ENCODE measurements at regions not wholly inside any gene's neighbourhood (a gene's known extent, or its start where the extent isn't known, plus 50 kb on each side); places are given as distances from the start of the nearest gene placed in this dataset.

- peaks cover 14% of the 10 kb centered on the region for H3K27me3 Mint-ChIP-seq
- peaks cover 5% of the 10 kb centered on the region for H3K9me3 Mint-ChIP-seq (ENCODE audit: low read depth)
- H3K27ac Mint-ChIP-seq, result no peak overlapping the region
- peak overlapping the region; percentile 10 for H3K4me3 Mint-ChIP-seq (ENCODE audit: low read depth)
- no peaks in the 10 kb centered on the region for H3K36me3 Mint-ChIP-seq (ENCODE audit: insufficient read depth)
- peaks cover 7% of the 10 kb centered on the region for H3K4me1 Mint-ChIP-seq (ENCODE audit: low read depth)
- TF ChIP-seq CTCF (IDR thresholded peaks at IDR 0.05; ENCODE audit: unreplicated experiment), result no peak
- DNase-seq (ENCODE audit: low spot score, unreplicated experiment), result no peak
These were observed 114.4 kb upstream of the IRS2 start for GRCh38 chr13:109900741-109901140.

- Mint-ChIP-seq H3K36me3 (ENCODE audit: insufficient read depth) (no peaks in the 10 kb centered on the region), H3K4me3 (ENCODE audit: low read depth) (peak overlapping the region; percentile 54), H3K27ac (no peak overlapping the region), H3K4me1 (ENCODE audit: low read depth) (peaks cover 7% of the 10 kb centered on the region), H3K27me3 (peaks cover 14% of the 10 kb centered on the region), H3K9me3 (ENCODE audit: low read depth) (peaks cover 5% of the 10 kb centered on the region)
- DNase-seq (ENCODE audit: low spot score, unreplicated experiment), result no peak
- no peak for TF ChIP-seq CTCF (IDR thresholded peaks at IDR 0.05; ENCODE audit: unreplicated experiment)
These were observed 113.9 kb upstream of the IRS2 start for GRCh38 chr13:109900320-109900719.

GRCh38 chr13:109899748-109900147 is 113.4 kb upstream of the IRS2 start:
- Mint-ChIP-seq H3K9me3 (ENCODE audit: low read depth) (peaks cover 5% of the 10 kb centered on the region), H3K36me3 (ENCODE audit: insufficient read depth) (no peaks in the 10 kb centered on the region)

GRCh38 chr13:109899316-109899715 is 112.9 kb upstream of the IRS2 start:
- TF ChIP-seq CTCF (IDR thresholded peaks at IDR 0.05; ENCODE audit: unreplicated experiment), result no peak
- no peaks in the 10 kb centered on the region for H3K36me3 Mint-ChIP-seq (ENCODE audit: insufficient read depth)
- H3K9me3 Mint-ChIP-seq (ENCODE audit: low read depth), result peaks cover 5% of the 10 kb centered on the region
- H3K4me1 Mint-ChIP-seq (ENCODE audit: low read depth), result peaks cover 7% of the 10 kb centered on the region
- H3K4me3 Mint-ChIP-seq (ENCODE audit: low read depth), result no peak overlapping the region
- no peak for DNase-seq (ENCODE audit: low spot score, unreplicated experiment)
- H3K27ac Mint-ChIP-seq, result no peak overlapping the region
- peaks cover 14% of the 10 kb centered on the region for H3K27me3 Mint-ChIP-seq

More at GRCh38 chr13:109899748-109900147, 113.4 kb upstream of the IRS2 start:
- no peak overlapping the region for H3K4me3 Mint-ChIP-seq (ENCODE audit: low read depth)
- H3K4me1 Mint-ChIP-seq (ENCODE audit: low read depth), result peaks cover 7% of the 10 kb centered on the region
- no peak for TF ChIP-seq CTCF (IDR thresholded peaks at IDR 0.05; ENCODE audit: unreplicated experiment)
- no peak overlapping the region for H3K27ac Mint-ChIP-seq
- no peak for DNase-seq (ENCODE audit: low spot score, unreplicated experiment)
- peaks cover 14% of the 10 kb centered on the region for H3K27me3 Mint-ChIP-seq

GRCh38 chr13:109897988-109898624 is 111.7 kb upstream of the IRS2 start:
- Mint-ChIP-seq H3K4me3 (ENCODE audit: low read depth) (no peak overlapping the region), H3K27me3 (peaks cover 14% of the 10 kb centered on the region), H3K36me3 (ENCODE audit: insufficient read depth) (no peaks in the 10 kb centered on the region), H3K4me1 (ENCODE audit: low read depth) (peaks cover 7% of the 10 kb centered on the region), H3K9me3 (ENCODE audit: low read depth) (peaks cover 1% of the 10 kb centered on the region), H3K27ac (no peak overlapping the region)
- no peak for TF ChIP-seq CTCF (IDR thresholded peaks at IDR 0.05; ENCODE audit: unreplicated experiment)
- no peak for DNase-seq (ENCODE audit: low spot score, unreplicated experiment)

Measured in progenitor cell of endocrine pancreas (in vitro differentiated cells).